Renal cortical epithelial cell (primary cell): ENCODE measurements at regions not wholly inside any gene's neighbourhood (a gene's known extent, or its start where the extent isn't known, plus 50 kb on each side); places are given as distances from the start of the nearest gene placed in this dataset.

ENCODE experiments used
- DNase-seq: peaks from one replicate; pipeline ENCODE4 v3.0.0-alpha.2; 2011; ENCODE audit warnings: low read depth

DNA sequence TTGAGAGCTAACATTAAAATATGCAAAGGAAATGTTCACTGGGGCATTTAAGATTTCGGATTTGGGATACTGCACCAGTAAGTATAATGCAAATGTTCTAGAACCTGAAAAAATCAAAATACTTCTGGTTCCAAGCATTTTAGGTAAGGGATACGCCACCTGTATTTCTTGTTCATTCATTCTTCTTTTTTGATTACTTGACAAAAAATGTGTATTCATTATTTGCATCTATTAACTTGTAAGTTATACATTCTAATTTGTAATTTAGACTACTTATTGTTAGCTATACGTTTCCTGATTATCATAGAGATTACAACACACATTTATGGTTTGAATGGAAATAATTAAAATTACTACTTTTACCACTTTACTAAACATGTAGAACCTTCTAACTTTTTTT, 486.9 kb downstream of the SOX5 start:
- no peak for DNase-seq

DNA sequence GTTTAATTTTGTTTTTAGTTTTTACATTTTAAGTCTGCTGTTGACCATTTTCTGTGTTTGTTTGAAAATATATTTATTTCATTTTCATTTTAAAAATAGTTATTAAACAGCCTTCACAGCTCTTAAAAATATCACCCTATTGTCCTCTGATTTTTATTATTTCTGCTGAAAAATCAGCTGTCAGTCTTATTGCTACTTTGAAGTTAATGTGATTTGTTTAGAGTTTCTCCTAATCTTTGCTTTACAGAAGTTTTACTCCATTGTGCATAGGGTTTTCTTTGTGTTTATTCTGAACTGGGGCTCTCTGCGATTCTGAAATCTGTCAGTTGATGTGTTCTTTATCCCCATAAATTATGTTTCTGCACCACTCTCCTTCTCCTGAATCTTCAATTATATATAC, 486.3 kb downstream of the SOX5 start:
- DNase-seq, result no peak

GRCh38 chr12:23464241-23464812, 485.1 kb downstream of the SOX5 start:
- no peak for DNase-seq

DNA sequence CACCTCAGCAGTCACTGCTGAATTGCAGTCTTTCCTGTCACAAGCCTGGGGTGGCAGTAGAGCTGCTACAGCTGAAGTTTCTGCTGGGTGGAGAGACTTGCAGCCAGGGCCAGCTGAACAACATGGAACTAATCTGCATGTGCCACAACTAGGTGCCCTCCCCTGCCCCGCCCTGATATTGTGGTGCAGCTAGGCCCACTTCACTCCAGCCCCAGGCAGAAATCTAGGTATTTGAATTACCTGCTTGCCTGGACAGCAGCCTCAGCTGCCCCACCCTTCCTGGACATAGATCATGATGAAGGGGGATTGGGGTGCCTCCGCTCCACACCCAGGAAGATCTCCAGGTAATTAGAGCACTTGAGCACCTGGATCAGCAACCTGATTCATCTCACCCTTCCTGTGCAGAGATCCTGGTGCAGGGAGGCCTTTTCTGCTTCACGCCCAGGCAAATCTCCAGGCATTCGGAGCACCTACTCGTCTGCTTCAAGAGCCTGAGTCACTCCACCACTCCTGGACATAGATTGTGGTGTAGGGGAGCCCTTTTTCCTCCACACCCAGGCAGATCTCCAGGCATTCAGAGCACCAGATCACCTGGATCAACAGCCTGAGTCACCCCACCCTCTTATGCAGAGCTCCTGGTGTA, 477.0 kb downstream of the SOX5 start:
- no peak for DNase-seq

DNA sequence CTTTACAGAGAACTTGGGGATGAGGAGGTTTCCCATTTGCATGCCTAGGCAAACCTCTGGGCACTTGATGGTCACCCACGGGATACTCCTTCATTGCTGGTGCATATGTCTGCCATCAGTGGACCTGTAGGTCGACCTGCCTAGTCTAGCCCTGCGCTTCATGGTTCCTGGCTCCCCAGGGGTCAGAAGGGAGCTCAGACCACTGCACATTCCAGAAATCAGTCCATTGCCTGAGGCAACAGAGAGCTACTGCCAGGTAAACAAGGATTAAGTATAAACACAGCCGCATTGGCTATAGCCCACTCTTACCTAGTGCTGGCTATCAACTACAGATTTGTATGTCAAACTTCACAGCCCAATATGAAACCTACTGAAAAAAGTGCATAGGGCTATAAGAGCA, 476.4 kb downstream of the SOX5 start:
- DNase-seq, result no peak

DNA sequence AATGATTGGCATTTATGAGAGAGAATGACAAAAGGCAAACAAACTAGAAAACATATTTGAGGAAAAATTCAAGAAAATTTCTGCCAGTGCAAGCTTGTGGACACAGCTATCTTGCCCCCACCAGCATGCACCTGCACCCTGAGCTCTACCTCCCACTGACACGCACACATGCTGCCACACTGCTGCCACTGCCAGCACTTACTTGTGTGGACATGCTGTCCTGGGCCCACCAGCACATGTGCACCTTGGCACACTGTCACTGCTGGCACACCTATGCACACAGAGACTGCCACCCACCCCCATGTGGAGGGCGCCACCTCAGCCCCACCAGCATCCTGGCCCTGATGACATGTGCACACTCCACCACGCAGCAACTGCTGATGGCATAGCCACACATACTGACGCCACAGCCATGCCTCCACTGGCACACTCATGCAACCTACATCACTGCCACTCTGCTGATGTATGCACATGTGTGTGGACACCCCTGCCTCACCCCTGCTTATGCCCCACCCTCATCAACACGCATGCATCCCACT, 475.0 kb downstream of the SOX5 start:
- DNase-seq, result no peak
